CD4-positive, alpha-beta T cell (primary cell): ENCODE measurements at regions not wholly inside any gene's neighbourhood (a gene's known extent, or its start where the extent isn't known, plus 50 kb on each side); places are given as distances from the start of the nearest gene placed in this dataset.

Experiments used
- ATAC-seq: fragments of 200-7000 bp; cut with Tn5 transposase; one replicate; pipeline ENCODE4 v1.10.0; 2022; ENCODE audit warnings: mild to moderate bottlenecking; ENCODE audit not compliant: poor library complexity
- CTCF ChIA-PET: fragments of 350-600 bp; sonication (Branson Sonifier 250); formaldehyde crosslinking; loops from one replicate; lab custom pipeline; 2021; ENCODE audit warnings: antibody characterized with exemption, inconsistent platforms; lab: Charles Lee
- POLR2A ChIA-PET: fragments of 350-600 bp; sonication (Branson Sonifier 250); formaldehyde crosslinking; loops from one replicate; lab custom pipeline; 2021; ENCODE audit warnings: antibody characterized with exemption, inconsistent platforms; lab: Charles Lee
- DNase-seq, 14 experiments: peaks; one replicate each; pipeline ENCODE4 v3.0.0-alpha.2; 2013 to 2020; ENCODE audit warnings: mixed read lengths in 2 of 14
- H3K27ac ChIP-seq, 2 donors: one replicate each; pipeline versions ENCODE4 v1.5.1 to v1.7.0; 2013; ENCODE audit warnings: low read length in 2 of 2, low read depth in 1 of 2, mild to moderate bottlenecking in 1 of 2
- H3K27me3 ChIP-seq, 2 experiments: 1 replicate in 1 of 2; 2 replicates in 1 of 2; pipeline versions ENCODE4 v1.6.1 to v1.7.0; 2013; ENCODE audit warnings: low read length in 2 of 2, control low read depth in 1 of 2, mild to moderate bottlenecking in 1 of 2, moderate library complexity in 1 of 2; ENCODE audit not compliant: insufficient read depth in 2 of 2, control insufficient read depth in 1 of 2
- H3K36me3 ChIP-seq: one replicate; pipeline ENCODE4 v1.6.1; 2013; ENCODE audit warnings: low read length, control low read depth; ENCODE audit not compliant: insufficient read depth
- H3K4me1 ChIP-seq: one replicate; pipeline ENCODE4 v1.6.1; 2013; ENCODE audit warnings: low read length, control low read depth; ENCODE audit not compliant: insufficient read depth
- H3K4me3 ChIP-seq: one replicate; pipeline ENCODE4 v1.5.1; 2013; ENCODE audit warnings: mild to moderate bottlenecking, low read length, moderate library complexity
- H3K9me3 ChIP-seq, 2 experiments: 1 replicate in 1 of 2; 2 replicates in 1 of 2; pipeline versions ENCODE4 v1.6.1 to v1.7.0; 2013; ENCODE audit warnings: low read length in 2 of 2, mild to moderate bottlenecking in 2 of 2, control low read depth in 1 of 2, moderate library complexity in 1 of 2; ENCODE audit not compliant: control insufficient read depth in 1 of 2, insufficient read depth in 1 of 2
- H3K27ac Mint-ChIP-seq: one replicate; pipeline ENCODE4 v1.8.0; 2020; ENCODE audit warnings: mixed read lengths
- H3K27me3 Mint-ChIP-seq: one replicate; pipeline ENCODE4 v1.8.0; 2021; ENCODE audit warnings: mixed read lengths
- H3K36me3 Mint-ChIP-seq: one replicate; pipeline ENCODE4 v1.8.0; 2021; ENCODE audit warnings: low read depth, mixed read lengths
- H3K4me1 Mint-ChIP-seq: one replicate; pipeline ENCODE4 v1.8.0; 2021; ENCODE audit warnings: low read depth, mixed read lengths
- H3K4me3 Mint-ChIP-seq: one replicate; pipeline ENCODE4 v1.8.0; 2020; ENCODE audit warnings: mild to moderate bottlenecking, mixed read lengths
- H3K9me3 Mint-ChIP-seq: one replicate; pipeline ENCODE4 v1.8.0; 2020; ENCODE audit warnings: mixed read lengths
- intact Hi-C, 2 experiments: fragments of 100-400 bp; cut with DNase I in 1 of 2; cut with micrococcal nuclease in 1 of 2; formaldehyde crosslinking; loops; one replicate each; pipeline versions ENCODE4 v1.15.1 to v1.9.0; 2023 to 2025; cut with DNase I, micrococcal nuclease
- TF ChIP-seq, protein P1 (sequence below): fragments of 200-600 bp; IDR thresholded peaks from one replicate; pipeline ENCODE4 v1.8.0; 2022; ENCODE audit warnings: antibody characterized with exemption, mild to moderate bottlenecking

- ATAC-seq (no peak), DNase-seq (no peak)
- Histone ChIP-seq H3K9me3 (no peaks in the 10 kb centered on the region), H3K27me3 (no peaks in the 10 kb centered on the region), H3K4me1 (peaks cover 2% of the 10 kb centered on the region), H3K4me3 (no peak overlapping the region), H3K27ac (no peak overlapping the region), H3K36me3 (no peaks in the 10 kb centered on the region)
- TF ChIP-seq, protein P1, sequence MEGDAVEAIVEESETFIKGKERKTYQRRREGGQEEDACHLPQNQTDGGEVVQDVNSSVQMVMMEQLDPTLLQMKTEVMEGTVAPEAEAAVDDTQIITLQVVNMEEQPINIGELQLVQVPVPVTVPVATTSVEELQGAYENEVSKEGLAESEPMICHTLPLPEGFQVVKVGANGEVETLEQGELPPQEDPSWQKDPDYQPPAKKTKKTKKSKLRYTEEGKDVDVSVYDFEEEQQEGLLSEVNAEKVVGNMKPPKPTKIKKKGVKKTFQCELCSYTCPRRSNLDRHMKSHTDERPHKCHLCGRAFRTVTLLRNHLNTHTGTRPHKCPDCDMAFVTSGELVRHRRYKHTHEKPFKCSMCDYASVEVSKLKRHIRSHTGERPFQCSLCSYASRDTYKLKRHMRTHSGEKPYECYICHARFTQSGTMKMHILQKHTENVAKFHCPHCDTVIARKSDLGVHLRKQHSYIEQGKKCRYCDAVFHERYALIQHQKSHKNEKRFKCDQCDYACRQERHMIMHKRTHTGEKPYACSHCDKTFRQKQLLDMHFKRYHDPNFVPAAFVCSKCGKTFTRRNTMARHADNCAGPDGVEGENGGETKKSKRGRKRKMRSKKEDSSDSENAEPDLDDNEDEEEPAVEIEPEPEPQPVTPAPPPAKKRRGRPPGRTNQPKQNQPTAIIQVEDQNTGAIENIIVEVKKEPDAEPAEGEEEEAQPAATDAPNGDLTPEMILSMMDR = no peak
- Mint-ChIP-seq H3K27ac (no peak overlapping the region), H3K27me3 (no peaks in the 10 kb centered on the region), H3K36me3 (no peaks in the 10 kb centered on the region), H3K4me3 (no peak overlapping the region), H3K9me3 (no peaks in the 10 kb centered on the region), H3K4me1 (peaks cover 5% of the 10 kb centered on the region)
- ChIA-PET CTCF (no interaction called here), POLR2A (no interaction called here)
- intact Hi-C loops = no loop called here
These were observed 92.8 kb downstream of the PTGR3 start for GRCh38 chr18:75116165-75116564.

DNA sequence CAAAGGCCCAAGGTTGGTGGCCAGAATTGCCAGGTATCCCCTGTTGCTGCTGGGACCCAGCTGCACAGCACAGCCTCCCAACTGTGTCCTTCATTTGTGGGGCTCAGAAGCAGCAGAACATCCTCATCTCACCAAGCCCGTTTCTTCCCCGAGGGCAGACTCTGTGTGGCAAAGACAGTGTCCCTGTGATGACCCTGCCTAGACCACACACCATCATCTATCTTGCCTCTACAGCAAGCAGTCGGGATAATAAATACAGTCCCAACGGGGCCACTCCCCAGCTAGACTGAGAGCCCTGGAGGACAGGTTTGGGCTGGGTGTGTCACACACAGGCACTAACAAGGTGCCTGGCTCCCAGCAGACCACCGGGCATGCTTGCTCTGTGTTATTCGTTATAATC lies 93.4 kb downstream of the PTGR3 start:
- Mint-ChIP-seq H3K27me3 (no peaks in the 10 kb centered on the region), H3K4me3 (no peak overlapping the region), H3K4me1 (peaks cover 5% of the 10 kb centered on the region), H3K9me3 (no peaks in the 10 kb centered on the region), H3K36me3 (no peaks in the 10 kb centered on the region), H3K27ac (no peak overlapping the region)
- Histone ChIP-seq H3K27me3 (no peaks in the 10 kb centered on the region), H3K4me1 (peaks cover 2% of the 10 kb centered on the region), H3K4me3 (no peak overlapping the region), H3K36me3 (no peaks in the 10 kb centered on the region), H3K27ac (no peak overlapping the region), H3K9me3 (no peaks in the 10 kb centered on the region)
- POLR2A ChIA-PET = no interaction called here
- DNase-seq (no peak), ATAC-seq (no peak)
- TF ChIP-seq, protein P1 = no peak
- CTCF ChIA-PET = no interaction called here
- intact Hi-C loops = no loop called here
